ENCODE measurements at regions not wholly inside any gene's neighbourhood (a gene's known extent, or its start where the extent isn't known, plus 50 kb on each side); places are given as distances from the start of the nearest gene placed in this dataset.

DNA sequence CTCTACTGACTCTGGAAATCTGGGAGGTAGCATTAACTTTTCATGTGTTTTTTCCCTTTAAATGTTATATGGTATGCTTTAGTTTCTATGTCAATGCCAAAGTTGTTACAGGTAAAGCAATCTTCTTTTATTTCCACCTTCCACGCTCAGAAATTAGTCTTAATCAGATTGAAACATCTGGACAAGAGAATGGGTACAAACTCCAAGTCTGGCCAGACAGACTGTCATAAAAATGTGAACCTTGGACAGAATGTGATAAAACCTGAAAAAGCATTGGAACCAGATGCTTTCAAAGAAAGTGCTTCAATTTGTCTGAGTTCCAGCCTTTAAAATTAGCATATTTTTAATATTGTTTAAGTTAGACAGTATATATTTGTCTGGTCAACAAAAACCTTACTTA lies 110.7 kb upstream of the P2RY1 start:
- TF ChIP-seq, protein P1, sequence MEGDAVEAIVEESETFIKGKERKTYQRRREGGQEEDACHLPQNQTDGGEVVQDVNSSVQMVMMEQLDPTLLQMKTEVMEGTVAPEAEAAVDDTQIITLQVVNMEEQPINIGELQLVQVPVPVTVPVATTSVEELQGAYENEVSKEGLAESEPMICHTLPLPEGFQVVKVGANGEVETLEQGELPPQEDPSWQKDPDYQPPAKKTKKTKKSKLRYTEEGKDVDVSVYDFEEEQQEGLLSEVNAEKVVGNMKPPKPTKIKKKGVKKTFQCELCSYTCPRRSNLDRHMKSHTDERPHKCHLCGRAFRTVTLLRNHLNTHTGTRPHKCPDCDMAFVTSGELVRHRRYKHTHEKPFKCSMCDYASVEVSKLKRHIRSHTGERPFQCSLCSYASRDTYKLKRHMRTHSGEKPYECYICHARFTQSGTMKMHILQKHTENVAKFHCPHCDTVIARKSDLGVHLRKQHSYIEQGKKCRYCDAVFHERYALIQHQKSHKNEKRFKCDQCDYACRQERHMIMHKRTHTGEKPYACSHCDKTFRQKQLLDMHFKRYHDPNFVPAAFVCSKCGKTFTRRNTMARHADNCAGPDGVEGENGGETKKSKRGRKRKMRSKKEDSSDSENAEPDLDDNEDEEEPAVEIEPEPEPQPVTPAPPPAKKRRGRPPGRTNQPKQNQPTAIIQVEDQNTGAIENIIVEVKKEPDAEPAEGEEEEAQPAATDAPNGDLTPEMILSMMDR (IDR thresholded peaks at IDR 0.05) = no peak

DNA sequence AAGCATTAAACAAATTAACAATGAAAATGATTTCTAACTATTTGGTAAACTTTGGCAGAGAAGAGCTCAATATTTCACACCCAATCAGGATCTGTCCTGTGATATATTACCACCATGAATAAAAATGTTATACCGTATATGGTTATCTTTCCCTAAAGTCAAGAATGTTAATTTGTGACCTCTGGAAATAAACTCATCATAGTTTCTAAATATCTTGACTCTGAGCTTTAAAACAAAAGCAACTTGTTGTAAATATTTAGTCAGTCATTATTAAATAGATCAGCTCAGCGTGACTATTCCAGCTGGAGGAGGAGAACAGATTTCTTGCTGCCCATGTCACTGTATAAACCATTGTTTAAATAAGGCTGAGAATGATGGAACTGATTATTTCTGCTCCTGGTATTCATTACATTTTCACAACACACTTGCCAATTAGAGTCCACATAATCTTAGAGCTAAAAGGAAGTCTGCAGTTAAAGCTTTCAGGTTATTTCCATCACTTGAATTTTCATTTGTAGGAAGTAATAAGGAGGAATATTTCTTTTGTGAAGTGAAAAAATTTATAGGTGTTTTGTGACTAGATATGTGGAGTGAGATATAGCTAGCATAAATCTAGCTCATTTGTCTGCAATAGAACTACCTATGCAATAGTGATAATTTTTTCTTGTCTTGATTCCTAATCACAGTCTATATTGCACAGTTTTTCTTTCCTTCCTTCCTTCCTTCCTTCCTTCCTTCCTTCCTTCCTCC lies 106.5 kb upstream of the P2RY1 start:
- no peak overlapping the region for H3K27ac Mint-ChIP-seq
- no peak for DNase-seq

More for the DNA sequence above, 110.7 kb upstream of the P2RY1 start:
- H3K27me3 Mint-ChIP-seq (ENCODE audit: insufficient read depth) = no peaks in the 10 kb centered on the region
- H3K4me3 Mint-ChIP-seq = no peak overlapping the region
- no peak for DNase-seq
- peaks cover 19% of the 10 kb centered on the region for H3K9me3 Mint-ChIP-seq
- no peaks in the 10 kb centered on the region for H3K36me3 Mint-ChIP-seq (ENCODE audit: low read depth)
- H3K27ac Mint-ChIP-seq = no peak overlapping the region
- no peaks in the 10 kb centered on the region for H3K4me1 Mint-ChIP-seq (ENCODE audit: low read depth)

DNA sequence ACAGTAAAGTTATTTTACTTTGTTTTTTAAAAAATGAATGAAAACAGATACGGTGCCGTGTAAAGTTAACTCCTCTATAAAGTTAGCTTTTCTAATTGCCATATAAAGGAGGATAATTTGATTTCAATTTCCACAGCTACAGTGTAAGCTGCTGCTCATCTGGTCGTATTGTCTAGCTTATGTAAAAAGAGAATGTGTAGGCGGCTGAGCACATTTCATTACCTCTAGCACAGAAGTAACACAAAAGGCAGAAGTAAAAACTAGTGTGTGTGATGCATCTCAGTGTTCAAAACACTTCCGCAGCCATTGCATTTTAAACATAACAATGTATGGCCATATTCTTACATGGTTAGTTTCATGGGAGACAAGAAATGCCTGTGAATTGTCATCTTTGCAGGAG lies 105.0 kb upstream of the P2RY1 start:
- TF ChIP-seq, protein P1 (IDR thresholded peaks at IDR 0.05) = no peak
- no peaks in the 10 kb centered on the region for H3K27me3 Mint-ChIP-seq (ENCODE audit: insufficient read depth)
- no peaks in the 10 kb centered on the region for H3K36me3 Mint-ChIP-seq (ENCODE audit: low read depth)
- no peak for DNase-seq
- H3K9me3 Mint-ChIP-seq = peaks cover 14% of the 10 kb centered on the region
- H3K4me1 Mint-ChIP-seq (ENCODE audit: low read depth) = no peaks in the 10 kb centered on the region
- H3K4me3 Mint-ChIP-seq = no peak overlapping the region
- H3K27ac Mint-ChIP-seq = no peak overlapping the region

More for the DNA sequence above, 106.5 kb upstream of the P2RY1 start:
- Mint-ChIP-seq H3K27me3 (ENCODE audit: insufficient read depth) (no peaks in the 10 kb centered on the region), H3K4me3 (no peak overlapping the region), H3K36me3 (ENCODE audit: low read depth) (no peaks in the 10 kb centered on the region), H3K4me1 (ENCODE audit: low read depth) (no peaks in the 10 kb centered on the region), H3K9me3 (peaks cover 12% of the 10 kb centered on the region)
- TF ChIP-seq, protein P1 (IDR thresholded peaks at IDR 0.05) = no peak

DNA sequence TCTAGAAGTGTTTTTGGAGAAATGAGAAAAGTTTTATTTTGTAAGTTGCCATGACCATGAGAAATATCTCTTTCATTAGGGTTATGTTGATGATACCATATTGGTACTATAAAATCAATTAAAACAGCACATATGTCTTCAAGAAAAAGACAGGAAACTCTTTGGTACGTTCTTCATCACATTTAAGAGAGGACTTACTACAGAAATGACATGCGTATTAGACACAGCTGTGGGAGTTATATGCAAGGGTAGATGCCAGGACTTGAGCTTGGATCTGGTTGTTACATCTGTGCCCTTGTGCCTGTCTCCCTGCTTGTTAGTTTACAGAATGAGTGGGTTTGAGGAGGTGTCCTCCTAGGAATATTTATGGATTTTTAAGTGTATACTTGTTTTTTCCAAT lies 103.4 kb upstream of the P2RY1 start:
- Mint-ChIP-seq H3K36me3 (ENCODE audit: low read depth) (no peaks in the 10 kb centered on the region), H3K4me1 (ENCODE audit: low read depth) (no peaks in the 10 kb centered on the region), H3K9me3 (peaks cover 21% of the 10 kb centered on the region), H3K4me3 (no peak overlapping the region), H3K27ac (no peak overlapping the region), H3K27me3 (ENCODE audit: insufficient read depth) (no peaks in the 10 kb centered on the region)
- TF ChIP-seq, protein P1 (IDR thresholded peaks at IDR 0.05) = no peak
- DNase-seq = no peak

DNA sequence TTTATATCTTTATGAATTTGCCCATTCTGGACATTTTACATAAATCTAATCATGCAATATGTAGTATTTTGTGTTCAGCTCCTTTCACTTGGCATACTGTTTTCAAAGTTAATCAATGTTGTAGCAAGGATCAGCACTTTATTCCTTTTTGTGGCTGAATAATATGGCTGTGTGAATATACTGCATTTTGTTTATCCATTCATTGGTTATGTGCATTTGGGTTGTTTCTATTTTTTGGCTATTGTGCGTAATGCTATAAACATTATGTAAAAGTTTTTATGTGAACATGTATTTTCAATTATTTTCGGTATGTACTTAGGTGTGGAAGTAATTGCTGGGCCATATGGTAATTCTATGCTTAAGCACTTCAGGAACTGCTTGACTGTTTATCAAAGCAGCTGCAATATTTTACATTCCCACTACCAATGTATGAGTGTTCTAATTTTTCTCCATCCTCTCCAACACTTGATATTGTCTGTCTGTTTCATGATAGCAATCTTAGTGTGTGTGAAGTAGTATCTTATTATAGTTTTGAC lies 101.3 kb upstream of the P2RY1 start:
- TF ChIP-seq, protein P1 (IDR thresholded peaks at IDR 0.05) = no peak
- Mint-ChIP-seq H3K27ac (no peak overlapping the region), H3K4me3 (no peak overlapping the region), H3K36me3 (ENCODE audit: low read depth) (no peaks in the 10 kb centered on the region), H3K27me3 (ENCODE audit: insufficient read depth) (no peaks in the 10 kb centered on the region), H3K4me1 (ENCODE audit: low read depth) (no peaks in the 10 kb centered on the region), H3K9me3 (peaks cover 20% of the 10 kb centered on the region; the same call in 1 of the 2 replicates)
- DNase-seq = no peak

Data from HFFc6 (cell line).